GM12865 (cell line): ENCODE measurements at regions not wholly inside any gene's neighbourhood (a gene's known extent, or its start where the extent isn't known, plus 50 kb on each side); places are given as distances from the start of the nearest gene placed in this dataset.
"Not testable (repeated sequence)": the region's sequence is repeated elsewhere in the genome, so short reads cannot be mapped to it uniquely, and the experiment has no call there.

Experiments used
- DNase-seq: peaks from one replicate; pipeline ENCODE4 v3.0.0; 2010; ENCODE audit warnings: low read depth
- H3K4me3 ChIP-seq: 2 replicates; pipeline ENCODE4 v1.5.1; 2011; ENCODE audit warnings: mild to moderate bottlenecking, low read depth, low read length, control low read depth
- CTCF ChIP-seq: IDR thresholded peaks from 2 replicates; pipeline ENCODE4 v1.5.1; 2011; ENCODE audit warnings: low read length, control low read depth, low read depth, inconsistent platforms; ENCODE audit not compliant: insufficient read depth; ENCODE audit errors: missing control alignments

- TF ChIP-seq CTCF: no peak
- no peak for DNase-seq
- no peak overlapping the region for H3K4me3 ChIP-seq
Measured at GRCh38 chr5:135094339-135095051, 60.5 kb upstream of the PITX1 start.

- not testable (repeated sequence) for H3K4me3 ChIP-seq, DNase-seq
Measured at GRCh38 chr5:135093483-135093882, 59.5 kb upstream of the PITX1 start.

GRCh38 chr5:135092476-135092875 is 58.4 kb upstream of the PITX1 start:
- DNase-seq: no peak
- no peak overlapping the region for H3K4me3 ChIP-seq
- no peak for TF ChIP-seq CTCF

- DNase-seq: no peak
- TF ChIP-seq CTCF: no peak
- no peak overlapping the region for H3K4me3 ChIP-seq
Measured at GRCh38 chr5:135091286-135091685, 57.3 kb upstream of the PITX1 start.

GRCh38 chr5:135089912-135090311 is 55.9 kb upstream of the PITX1 start:
- DNase-seq: no peak
- TF ChIP-seq CTCF: no peak
- H3K4me3 ChIP-seq: no peak overlapping the region

GRCh38 chr5:135088911-135089310 is 54.9 kb upstream of the PITX1 start:
- no peak overlapping the region for H3K4me3 ChIP-seq
- TF ChIP-seq CTCF: no peak
- no peak for DNase-seq

- no peak for DNase-seq
- no peak overlapping the region for H3K4me3 ChIP-seq
- TF ChIP-seq CTCF: no peak
Measured at GRCh38 chr5:135087950-135088349, 53.9 kb upstream of the PITX1 start.
